GM18868 (cell line): ENCODE measurements at regions not wholly inside any gene's neighbourhood (a gene's known extent, or its start where the extent isn't known, plus 50 kb on each side); places are given as distances from the start of the nearest gene placed in this dataset.

Source experiments
- ATAC-seq: cut with Tn5 transposase; IDR thresholded peaks from one replicate; pipeline ENCODE4 v1.9.1; 2021; ENCODE audit warnings: mild to moderate bottlenecking, moderate library complexity; ENCODE audit not compliant: unreplicated experiment

DNA sequence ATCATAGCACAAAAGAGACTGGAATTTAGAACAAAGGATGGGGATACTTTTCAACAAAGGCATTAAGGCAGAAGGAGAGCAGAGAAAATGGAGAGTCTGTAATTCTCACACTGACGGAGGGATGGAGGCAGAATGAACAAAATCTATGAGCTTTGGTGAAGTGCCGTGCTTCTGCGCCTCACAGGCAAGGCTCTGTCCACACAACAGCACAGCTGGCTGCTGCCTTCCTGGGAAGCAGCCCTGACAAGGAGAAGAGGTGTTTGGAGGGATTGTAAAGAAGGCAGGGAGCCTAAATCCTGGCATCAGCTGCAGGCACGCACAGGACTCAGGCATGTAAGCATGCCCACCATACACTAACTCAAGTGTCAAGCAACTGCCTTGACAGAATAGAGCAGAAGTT is 485.2 kb upstream of the KIF2A start:
- no peak for ATAC-seq

DNA sequence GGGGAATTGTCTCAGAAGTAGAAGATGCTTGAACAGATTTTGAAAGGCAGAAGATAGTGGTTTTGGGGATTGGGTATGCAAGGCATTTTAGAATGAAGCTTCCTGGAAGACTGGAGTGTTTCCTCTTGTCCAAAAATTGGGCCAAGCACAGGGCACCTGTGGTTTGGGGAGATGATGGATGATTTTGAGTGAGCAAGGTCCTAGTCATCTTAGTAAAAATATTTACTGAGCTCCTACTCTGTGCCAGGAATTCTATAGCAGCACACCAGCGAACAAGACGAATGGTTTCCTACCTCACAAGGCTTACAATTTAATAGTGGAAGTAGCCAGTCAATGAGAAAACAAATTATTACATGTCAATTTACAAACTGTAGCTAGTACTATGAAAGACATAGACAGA is 484.4 kb upstream of the KIF2A start:
- ATAC-seq = no peak

DNA sequence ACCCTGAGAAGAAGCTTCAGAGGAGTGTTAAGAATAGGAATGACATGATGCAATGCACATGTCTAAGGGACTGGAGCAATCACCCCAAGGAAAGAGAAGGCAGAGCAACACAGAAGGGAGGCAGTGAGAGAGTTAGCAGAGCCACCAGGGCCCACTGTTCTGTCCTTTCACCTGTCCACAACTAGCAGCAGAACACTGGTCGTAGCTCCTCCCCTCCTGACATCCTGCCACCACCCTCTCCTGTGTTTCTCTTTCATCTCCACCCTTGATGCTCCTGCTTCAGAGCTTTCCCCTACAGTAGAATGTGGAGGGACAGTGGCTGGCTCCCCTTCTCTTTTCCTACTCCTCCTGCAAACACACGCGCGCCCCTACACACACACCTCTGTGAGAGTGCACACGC is 483.4 kb upstream of the KIF2A start:
- ATAC-seq = no peak

DNA sequence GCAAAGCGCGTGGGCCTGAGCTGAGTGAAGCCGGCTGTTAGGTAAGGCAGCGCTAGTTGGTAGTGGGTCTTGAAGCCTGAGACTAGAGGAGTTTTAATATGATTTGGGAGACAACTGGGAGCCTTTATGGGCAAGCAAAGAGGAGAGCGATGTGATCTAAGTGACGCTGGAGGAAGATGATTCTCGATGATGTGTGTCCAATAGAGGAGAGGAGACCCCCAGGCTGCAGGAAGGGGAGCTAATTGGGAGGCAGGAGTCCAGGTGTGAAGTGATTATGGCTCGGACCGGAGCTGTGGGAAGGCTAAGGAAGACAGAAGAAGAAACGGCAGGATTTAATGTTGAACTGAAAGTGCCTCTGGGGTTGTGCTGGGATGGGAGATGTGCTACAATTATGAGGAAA is 482.9 kb upstream of the KIF2A start:
- no peak for ATAC-seq

DNA sequence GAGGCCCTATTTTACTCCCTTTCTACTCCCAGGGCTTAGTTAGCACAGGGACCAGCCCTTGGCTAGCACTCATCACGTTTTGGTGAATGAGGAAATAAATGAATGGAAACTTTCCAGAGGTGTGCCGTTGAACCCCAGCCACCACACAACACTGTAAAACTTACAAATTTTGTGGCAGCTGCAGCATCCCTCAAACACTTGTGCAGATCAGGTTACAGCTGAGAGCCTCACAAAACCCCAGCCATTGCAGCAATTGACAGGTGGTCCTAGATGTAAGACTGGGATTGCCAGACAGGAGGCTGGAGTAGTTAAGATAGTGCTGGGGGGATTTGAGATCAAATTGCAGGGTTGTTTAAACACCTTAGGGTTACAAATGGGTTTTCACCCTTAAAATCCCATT is 482.2 kb upstream of the KIF2A start:
- no peak for ATAC-seq

DNA sequence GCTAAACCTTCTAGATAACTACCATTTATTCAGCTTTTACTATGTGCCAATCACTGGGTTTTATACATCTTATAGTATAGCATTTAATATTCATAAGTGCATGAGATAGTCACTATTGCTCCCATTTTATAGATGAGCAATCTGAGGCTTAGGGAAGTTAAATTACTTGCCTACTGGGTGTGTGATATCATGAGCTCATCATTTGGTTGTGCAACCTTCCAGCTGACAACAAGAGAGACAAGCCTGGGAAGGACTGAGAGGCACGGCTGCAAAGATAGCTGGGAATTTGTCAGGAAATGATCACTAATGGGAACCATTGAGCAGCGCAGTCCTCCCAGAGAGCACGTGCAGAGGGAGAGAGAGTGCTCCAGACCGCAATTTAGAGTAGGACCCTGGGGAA is 481.6 kb upstream of the KIF2A start:
- ATAC-seq = no peak

DNA sequence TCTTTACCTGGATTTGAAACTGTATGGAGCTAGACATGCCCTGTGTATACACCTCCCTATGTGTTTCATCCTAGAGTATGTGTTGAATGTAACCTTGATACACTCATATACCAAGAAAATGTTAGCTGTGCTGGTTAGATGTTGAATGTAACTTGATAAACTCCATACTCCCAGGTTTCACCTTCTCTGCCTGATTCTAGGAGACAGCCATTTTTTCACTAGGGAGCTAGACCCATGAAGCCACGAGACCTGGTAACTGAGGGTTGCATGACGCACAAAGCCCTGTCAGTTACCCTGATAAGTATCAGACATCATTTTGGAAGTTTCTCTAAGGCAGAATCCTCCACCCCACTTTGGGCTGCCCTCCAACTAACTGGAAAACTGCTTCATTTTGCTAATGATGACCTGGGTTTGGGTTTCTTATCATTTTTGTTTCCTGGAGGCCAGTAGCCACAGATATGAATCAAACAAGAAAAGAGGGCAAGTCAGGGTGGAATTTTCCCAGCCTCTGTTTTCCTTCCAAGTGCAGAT is 478.5 kb upstream of the KIF2A start:
- no peak for ATAC-seq

DNA sequence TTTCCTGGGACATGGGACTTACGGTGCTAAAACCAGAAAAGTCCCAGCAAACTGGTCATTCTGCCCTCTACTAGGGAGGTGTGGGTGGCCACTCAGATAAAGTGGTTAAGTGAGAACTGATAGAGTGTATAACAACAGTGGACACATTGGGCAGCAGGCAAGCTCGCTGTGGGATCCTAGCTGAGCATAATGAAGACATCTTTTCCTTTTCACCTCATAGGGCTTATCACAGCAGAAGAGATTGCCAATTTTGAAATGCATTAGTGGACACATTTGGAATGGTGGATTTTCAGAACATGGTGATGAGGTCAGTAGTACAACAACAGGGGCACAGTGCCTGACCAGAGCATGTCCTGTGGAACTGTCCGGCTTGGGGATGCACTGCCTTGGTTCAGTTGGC is 477.1 kb upstream of the KIF2A start:
- ATAC-seq = no peak

DNA sequence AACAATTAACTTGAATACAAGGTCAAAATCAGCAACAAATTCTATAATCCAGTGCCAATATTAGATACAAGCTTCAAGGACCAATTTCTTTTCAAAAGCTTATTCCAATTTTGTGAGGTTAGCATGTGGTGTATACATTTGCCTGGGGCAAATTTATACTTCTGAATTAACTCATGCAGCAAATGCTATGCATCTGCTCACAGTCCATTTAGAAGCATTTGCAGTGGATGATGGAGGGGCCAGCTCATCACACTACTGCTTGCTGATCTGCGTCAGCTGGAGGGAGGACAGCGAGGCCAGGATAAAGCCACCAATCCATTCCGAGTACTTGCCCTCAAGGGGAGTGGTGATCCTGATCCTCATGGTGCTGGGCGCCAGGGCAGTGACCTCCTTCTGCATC is 474.3 kb upstream of the KIF2A start:
- no peak for ATAC-seq

DNA sequence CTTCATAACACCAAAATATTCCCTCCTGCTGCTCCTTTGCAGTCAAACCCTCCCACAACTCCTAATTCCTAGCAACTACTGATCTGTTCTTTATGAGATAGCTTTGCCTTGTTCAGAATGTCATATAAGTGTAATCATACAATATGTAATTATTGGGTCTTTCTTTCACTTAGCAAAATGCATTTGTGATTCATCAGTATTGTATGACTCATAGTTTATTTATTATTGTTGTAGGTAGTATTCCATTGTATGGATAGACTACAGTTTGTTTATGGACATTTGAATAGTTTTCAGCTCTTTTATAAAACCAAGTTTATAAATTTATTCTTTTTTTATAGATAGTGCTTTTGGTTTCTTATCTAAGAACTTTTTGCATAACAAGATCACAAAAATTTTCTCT is 468.2 kb upstream of the KIF2A start:
- ATAC-seq = no peak

DNA sequence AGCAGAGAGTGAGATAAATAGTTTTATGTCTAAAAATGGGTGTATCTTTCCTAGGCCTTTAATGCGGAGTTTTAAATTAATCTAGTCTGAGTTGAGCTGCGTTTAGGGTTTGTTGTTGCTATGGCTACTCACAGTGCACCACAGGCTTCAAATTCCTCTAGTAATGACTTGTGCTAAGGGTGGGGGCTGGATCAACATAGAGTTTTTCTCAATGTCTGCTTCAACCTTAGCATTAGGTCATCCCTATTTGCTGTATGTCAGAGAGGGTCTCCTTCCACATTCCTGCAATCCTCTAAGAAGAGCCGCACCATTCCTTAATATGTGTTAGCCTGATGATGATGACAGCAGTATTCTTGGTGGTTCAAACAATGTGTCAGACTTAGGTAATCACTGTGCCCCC is 465.6 kb upstream of the KIF2A start:
- ATAC-seq = no peak

DNA sequence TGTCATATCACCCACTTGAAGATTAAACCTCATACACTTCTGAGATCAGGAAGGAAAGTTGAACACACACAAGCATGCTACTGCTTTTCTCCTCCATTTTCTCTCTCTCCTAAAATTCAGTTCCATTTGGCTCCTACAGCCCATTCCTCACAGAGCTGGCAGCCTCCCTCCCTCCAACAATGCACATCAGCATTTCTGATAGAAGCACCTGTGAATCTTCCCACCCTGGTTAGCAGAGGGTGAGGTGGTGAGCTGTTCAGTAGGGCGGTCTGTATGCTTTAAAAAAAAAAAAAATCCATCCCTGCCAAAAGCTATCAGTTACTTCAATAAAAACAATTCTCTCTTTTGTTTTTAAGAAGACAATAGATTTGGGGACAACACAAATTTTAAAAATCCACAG is 463.2 kb upstream of the KIF2A start:
- ATAC-seq = no peak

DNA sequence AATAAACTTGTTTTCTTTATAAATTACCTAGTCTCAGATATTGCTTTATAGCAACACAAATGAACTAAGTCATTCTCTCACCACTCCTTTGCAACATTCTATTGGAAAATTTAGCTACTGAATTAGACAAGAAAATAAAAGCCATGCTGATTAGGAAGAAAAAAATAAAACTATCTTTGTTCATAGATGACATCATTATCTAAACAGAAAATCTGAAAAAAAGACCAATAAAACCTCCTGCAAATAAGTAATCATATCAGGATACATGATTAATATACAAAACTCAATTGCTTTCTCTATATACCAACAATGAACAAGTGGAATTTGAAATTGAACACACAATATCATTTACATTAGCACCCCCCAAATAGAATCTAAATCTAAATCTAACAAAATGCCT is 455.3 kb upstream of the KIF2A start:
- ATAC-seq = no peak

DNA sequence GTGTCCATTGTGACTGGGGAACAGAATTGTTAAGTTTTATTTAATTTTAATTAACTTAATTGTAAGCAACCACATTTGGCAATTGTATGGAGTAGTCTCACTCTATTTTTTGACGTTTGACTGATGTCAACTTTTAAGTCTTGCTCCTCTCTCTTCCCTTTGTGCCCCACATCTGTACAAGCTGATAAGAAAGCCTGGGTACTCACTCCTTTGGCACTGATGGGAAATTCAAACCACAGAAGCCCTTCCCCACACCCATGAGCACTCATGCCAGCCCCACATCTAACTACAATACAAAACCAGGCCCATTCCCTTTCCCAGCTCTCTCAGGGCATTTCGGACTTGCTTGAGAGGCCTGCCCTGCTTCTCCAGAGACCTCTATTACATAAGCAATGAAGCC is 451.5 kb upstream of the KIF2A start:
- no peak for ATAC-seq

DNA sequence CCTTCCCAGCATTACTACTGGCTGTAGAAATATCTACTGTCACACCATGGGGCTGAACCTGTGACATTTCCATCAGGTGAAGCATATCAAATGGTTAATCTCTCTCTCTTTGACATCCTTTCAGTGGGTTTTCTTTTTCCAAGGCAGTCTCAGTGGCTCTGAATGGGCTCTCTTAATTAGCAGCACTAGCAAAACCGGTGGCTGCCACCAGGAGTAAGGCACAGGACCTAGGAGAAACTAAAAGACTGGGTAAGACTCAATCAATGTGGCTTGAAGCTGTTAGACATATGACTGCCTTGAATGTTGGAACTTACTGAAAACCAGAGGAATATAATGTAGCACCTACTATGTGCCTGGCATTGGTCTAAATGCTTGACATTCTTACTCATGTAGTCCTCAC is 445.0 kb upstream of the KIF2A start:
- ATAC-seq = no peak

DNA sequence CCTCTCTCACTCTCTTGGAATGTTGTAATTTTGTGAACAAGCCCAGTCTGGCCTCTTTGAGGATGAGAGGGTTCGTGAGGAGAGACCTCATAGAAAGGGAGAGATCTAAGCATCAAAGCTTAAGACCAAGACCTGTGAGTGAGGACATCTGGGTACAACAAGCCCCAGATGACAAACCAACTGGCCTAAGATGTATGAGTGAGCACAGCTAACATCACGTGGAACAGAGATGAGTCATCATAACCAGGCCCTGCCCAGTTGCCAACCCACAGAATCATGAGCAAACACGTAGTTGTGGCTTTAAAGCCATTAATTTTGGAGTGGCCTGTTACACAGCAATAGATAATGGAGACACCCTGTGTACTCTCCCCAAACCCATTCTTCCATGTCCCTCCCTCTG is 439.1 kb upstream of the KIF2A start:
- ATAC-seq = peak; percentile 97

DNA sequence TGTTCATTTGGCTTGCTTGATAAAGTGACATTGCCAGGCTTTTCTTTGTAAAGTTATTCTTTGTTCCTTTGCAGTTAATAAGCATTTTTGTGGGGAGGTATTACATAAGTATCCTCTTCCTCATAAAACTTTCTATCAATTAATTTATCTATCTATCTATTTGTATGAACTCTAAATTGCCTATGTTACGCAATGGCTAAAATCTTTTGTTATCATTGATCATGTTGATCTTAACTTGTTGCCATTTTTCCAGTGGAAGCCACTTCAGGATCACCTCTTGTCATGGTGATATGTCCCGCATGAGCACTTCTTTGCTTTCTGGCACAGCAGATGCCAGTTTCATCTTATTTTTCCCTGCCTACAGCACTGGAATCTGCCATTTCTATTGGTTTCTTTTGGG is 436.7 kb upstream of the KIF2A start:
- ATAC-seq = no peak

DNA sequence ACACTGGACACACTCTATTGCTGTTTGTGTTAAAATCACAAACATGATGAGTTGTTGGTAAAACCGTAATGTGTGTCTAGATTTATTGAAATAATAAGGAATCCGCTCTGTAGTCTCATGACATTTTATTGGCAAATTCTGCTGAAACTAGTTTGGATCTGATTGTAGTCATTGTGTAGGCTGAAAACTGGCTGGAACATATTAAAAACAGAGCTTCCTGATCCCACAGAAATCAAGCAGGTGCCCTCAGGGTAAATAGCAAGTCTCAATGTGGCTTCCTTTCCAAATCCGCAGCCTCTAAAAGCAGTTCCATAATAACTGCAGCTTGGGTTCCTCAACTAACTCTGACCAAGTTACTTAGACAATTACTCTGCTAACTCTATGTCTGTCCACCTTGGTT is 427.5 kb upstream of the KIF2A start:
- no peak for ATAC-seq

DNA sequence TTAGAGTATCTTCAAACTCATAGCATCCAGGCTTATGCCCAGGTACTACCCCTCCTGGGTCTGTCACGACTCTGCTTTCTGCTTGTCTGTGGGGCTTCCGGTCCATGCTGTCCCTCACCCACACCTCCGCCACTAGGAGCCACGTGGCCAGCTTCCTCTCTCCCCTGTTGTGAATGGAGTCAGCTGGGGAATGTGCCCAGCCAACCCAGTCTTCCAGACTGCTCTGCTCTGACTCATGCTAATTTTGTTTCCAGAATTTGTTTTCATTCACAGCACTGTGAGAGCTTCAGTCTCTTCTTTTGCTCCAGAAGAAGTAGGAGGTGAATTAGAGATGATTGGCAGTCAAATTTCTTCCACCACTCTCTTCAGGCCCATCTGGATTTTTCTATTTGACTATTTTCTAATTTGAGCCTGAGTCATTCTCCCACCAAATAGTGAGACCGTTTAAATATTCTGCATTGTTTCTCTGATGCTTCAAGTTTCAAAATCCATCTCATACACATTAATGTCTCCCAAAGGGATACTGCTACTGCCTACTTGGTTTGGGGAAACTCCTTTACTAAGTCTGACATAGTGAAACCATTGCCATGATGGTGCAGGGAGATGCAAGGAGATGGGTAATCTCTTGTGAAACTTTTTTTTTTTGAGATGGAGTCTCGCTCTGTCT is 424.1 kb upstream of the KIF2A start:
- no peak for ATAC-seq

DNA sequence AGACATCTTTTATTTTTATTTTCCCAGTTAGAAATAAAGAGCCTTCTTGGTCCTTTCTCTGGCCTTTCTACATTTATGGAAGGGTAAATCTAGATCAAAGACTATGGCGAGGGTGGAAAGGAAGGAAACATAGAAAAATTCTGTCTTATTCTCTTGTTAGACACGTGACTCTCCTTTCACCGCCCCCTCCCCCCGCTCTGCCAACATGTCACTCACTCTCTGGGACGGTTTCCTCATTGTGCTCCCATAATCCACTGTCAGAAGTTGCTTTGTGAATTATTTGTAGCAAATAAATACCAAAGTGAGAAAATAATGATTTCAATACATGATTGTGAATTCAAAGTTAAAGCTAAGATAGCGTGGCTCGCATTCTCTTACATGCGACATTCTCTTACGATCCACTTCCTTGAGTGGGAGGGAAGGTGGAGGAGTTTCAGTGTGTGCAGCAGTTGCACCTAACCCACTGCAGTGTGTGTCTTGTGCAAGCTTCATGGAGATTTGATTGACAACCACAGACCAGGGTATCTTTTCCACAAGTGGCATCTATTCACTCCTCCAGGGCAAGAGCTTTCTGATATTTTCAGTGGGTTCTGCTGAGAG is 423.0 kb upstream of the KIF2A start:
- ATAC-seq = no peak

DNA sequence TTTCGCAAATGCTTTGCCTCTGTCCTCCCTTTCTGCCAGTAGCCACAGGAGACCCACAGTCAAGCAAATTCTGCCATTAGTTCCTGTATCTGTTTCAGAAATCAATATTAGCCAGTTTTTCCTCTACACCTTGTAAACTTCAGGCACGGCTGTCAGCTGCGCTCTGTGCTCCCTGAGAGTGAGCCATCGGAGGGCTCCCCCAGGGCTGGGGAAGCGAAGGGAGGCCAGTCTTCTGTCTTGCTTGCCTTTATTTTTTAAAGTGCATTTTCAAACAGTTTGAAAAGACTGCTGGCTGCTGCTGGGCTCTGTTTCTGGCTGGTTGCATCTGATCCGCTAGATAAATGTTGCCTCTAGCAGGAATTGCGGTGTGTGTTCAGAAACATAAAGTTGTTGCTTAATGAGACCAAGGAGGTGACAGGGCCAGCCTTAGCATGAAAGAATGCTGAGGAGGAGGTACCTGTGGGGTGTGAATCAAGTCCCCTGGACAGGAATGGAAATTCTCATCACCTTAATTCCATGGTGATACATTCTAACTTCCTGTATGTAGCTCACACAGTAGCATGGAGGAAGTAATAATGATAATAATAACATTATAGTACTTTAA is 421.7 kb upstream of the KIF2A start:
- ATAC-seq = no peak

DNA sequence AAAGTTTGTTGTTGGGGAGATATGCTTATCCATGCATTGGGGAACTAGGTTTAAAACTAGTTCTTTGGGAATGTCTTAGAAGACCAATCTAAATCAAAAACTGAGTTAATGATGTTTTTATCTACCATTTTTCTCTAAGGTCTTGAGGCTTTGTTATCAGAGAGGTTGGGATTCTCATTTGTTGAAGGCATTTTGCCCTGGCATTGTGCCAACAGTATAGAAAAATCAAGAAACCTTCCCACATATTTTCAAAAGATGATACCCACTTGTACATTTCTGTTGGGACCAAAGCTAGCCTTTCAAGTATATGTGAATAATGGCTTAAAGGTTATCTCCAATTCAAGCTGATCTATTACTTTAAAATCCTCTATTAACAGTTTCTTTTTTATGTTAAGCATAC is 419.8 kb upstream of the KIF2A start:
- ATAC-seq = no peak

DNA sequence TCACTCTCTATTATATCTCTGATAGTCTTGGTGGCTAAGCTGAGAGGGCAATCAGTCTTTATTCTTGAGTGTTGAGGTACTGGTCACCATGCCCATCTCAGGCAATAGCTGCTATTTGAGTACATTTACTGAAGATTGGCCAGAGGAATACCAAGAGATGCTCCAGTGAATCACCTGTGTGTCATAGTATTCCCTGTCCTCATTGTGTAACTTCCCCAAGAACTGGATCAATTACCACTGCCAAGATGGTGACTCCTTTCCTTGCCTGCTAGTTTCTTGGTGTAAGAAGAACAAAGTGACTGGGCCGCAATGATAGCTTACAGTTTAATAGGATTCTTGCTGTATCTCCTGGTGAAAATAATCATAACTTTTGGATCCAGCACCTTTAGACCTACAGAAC is 418.7 kb upstream of the KIF2A start:
- ATAC-seq = no peak
